Endodermal cell (in vitro differentiated cells): ENCODE measurements at regions not wholly inside any gene's neighbourhood (a gene's known extent, or its start where the extent isn't known, plus 50 kb on each side); places are given as distances from the start of the nearest gene placed in this dataset.

ENCODE experiments used
- DNase-seq: peaks from one replicate; pipeline ENCODE4 v3.0.0-alpha.2; 2017
- H3K27ac ChIP-seq: 2 replicates; pipeline ENCODE4 v1.5.1; 2013; ENCODE audit warnings: mild to moderate bottlenecking, low read depth, low read length, moderate library complexity
- H3K27me3 ChIP-seq: 2 replicates; pipeline ENCODE4 v1.6.1; 2013; ENCODE audit warnings: mild to moderate bottlenecking, low read length, moderate library complexity; ENCODE audit not compliant: insufficient read depth, control insufficient read depth, poor library complexity, severe bottlenecking
- H3K36me3 ChIP-seq: 2 replicates; pipeline ENCODE4 v1.7.0; 2013; ENCODE audit warnings: mild to moderate bottlenecking, low read length, moderate library complexity; ENCODE audit not compliant: control insufficient read depth, insufficient read depth
- H3K4me1 ChIP-seq: one replicate; pipeline ENCODE4 v1.7.0; 2013; ENCODE audit warnings: low read length; ENCODE audit not compliant: control insufficient read depth, insufficient read depth
- H3K4me3 ChIP-seq: 2 replicates; pipeline ENCODE4 v1.5.1; 2013; ENCODE audit warnings: mild to moderate bottlenecking, low read length, moderate library complexity
- H3K9ac ChIP-seq: 2 replicates; pipeline ENCODE4 v1.6.1; 2013; ENCODE audit warnings: mild to moderate bottlenecking, low read length, moderate library complexity; ENCODE audit not compliant: poor library complexity, severe bottlenecking; ENCODE audit errors: extremely low read depth
- H3K9me3 ChIP-seq: 2 replicates; pipeline ENCODE4 v1.6.1; 2013; ENCODE audit warnings: mild to moderate bottlenecking, low read length, moderate library complexity; ENCODE audit not compliant: control insufficient read depth
- H3K27ac Mint-ChIP-seq: 2 replicates; pipeline ENCODE4 v1.8.0; 2020; ENCODE audit warnings: mixed read lengths
- H3K27me3 Mint-ChIP-seq: 2 replicates; pipeline ENCODE4 v1.8.0; 2021; ENCODE audit warnings: mild to moderate bottlenecking, mixed read lengths; ENCODE audit not compliant: insufficient read depth
- H3K36me3 Mint-ChIP-seq: 2 replicates; pipeline ENCODE4 v1.8.0; 2020; ENCODE audit warnings: low read depth, mixed read lengths
- H3K4me1 Mint-ChIP-seq: 2 replicates; pipeline ENCODE4 v1.8.0; 2020; ENCODE audit warnings: mixed read lengths
- H3K4me3 Mint-ChIP-seq: 2 replicates; pipeline ENCODE4 v1.8.0; 2020; ENCODE audit warnings: mild to moderate bottlenecking, moderate library complexity, mixed read lengths
- H3K9me3 Mint-ChIP-seq: 2 replicates; pipeline ENCODE4 v1.8.0; 2020; ENCODE audit warnings: mild to moderate bottlenecking, mixed read lengths
- WGBS, 2 experiments: methylation state at CpG; one replicate each; pipeline versions ENCODE4 v1.1.5 to v1.1.7; 2013; ENCODE audit warnings: missing lambda C conversion rate in 2 of 2, mixed read lengths in 1 of 2; ENCODE audit not compliant: insufficient coverage in 1 of 2, insufficient read length in 1 of 2; 5-methylcytosine and 5-hydroxymethylcytosine counted together
- TF ChIP-seq, protein P1 (sequence below): fragments of 200-600 bp; sonication (generic); conservative IDR thresholded peaks from 2 replicates; pipeline ENCODE4 v1.5.0; 2021; ENCODE audit warnings: antibody characterized with exemption, mild to moderate bottlenecking

DNA sequence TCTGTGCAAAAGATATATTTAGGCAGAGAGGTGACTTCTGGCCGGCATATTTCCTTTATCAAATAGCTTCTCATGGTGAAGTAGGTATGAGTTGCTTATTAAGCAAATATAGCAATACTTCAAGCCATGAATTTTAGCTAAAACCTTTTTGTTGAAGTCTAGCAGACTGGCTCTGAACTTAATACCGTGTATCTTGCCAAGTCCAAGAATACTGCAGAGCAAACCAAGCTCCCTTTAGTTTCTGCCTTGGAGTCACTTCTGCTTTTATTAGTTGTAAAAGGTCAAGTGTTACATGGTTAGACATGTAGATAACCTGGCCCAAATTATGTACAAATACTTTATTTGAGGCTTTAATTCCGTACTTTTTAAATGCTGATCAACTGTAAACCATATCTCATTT, 627.6 kb upstream of the PKDCC start:
- no peaks in the 10 kb centered on the region for H3K9me3 ChIP-seq
- no peak for DNase-seq
- Mint-ChIP-seq H3K9me3 (no peaks in the 10 kb centered on the region), H3K27ac (no peak overlapping the region), H3K36me3 (no peaks in the 10 kb centered on the region), H3K27me3 (no peaks in the 10 kb centered on the region), H3K4me1 (no peaks in the 10 kb centered on the region), H3K4me3 (no peak overlapping the region)
- no peaks in the 10 kb centered on the region for H3K4me1 ChIP-seq
- H3K36me3 ChIP-seq = no peaks in the 10 kb centered on the region
- no peaks in the 10 kb centered on the region for H3K27me3 ChIP-seq
- H3K9ac ChIP-seq = no peak overlapping the region
- TF ChIP-seq, protein P1, sequence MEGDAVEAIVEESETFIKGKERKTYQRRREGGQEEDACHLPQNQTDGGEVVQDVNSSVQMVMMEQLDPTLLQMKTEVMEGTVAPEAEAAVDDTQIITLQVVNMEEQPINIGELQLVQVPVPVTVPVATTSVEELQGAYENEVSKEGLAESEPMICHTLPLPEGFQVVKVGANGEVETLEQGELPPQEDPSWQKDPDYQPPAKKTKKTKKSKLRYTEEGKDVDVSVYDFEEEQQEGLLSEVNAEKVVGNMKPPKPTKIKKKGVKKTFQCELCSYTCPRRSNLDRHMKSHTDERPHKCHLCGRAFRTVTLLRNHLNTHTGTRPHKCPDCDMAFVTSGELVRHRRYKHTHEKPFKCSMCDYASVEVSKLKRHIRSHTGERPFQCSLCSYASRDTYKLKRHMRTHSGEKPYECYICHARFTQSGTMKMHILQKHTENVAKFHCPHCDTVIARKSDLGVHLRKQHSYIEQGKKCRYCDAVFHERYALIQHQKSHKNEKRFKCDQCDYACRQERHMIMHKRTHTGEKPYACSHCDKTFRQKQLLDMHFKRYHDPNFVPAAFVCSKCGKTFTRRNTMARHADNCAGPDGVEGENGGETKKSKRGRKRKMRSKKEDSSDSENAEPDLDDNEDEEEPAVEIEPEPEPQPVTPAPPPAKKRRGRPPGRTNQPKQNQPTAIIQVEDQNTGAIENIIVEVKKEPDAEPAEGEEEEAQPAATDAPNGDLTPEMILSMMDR = no peak
- H3K27ac ChIP-seq = no peak overlapping the region
- H3K4me3 ChIP-seq = no peak overlapping the region
- WGBS, 2 experiments = 89 to 94% methylated on average over 1 to 3 of the region's 3 CpGs

DNA sequence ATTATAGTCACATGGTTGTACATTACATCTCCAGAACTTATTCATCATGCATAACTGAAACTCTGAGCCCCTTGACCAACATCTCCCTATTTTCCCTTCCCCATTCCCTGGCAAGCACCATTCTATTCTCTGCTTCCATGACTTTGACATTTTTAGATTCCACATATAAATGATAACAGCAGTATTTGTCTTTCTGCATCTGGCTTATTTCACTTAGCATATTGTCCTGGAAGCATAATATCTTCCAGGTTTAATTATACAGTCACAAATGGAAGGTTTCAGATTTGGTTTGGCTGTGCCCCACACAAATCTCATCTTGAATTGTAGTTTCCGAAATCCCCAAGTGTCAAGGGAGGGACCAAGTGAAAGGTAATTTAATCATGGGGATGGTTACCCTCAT, 626.9 kb upstream of the PKDCC start:
- DNase-seq = no peak
- H3K4me1 Mint-ChIP-seq = no peaks in the 10 kb centered on the region
- Histone ChIP-seq H3K27ac (no peak overlapping the region), H3K9ac (no peak overlapping the region), H3K4me1 (no peaks in the 10 kb centered on the region), H3K27me3 (no peaks in the 10 kb centered on the region), H3K4me3 (no peak overlapping the region), H3K9me3 (no peaks in the 10 kb centered on the region), H3K36me3 (no peaks in the 10 kb centered on the region)
- H3K4me3 Mint-ChIP-seq = no peak overlapping the region
- H3K27ac Mint-ChIP-seq = no peak overlapping the region
- H3K9me3 Mint-ChIP-seq = no peaks in the 10 kb centered on the region
- TF ChIP-seq, protein P1 = no peak
- H3K36me3 Mint-ChIP-seq = no peaks in the 10 kb centered on the region
- WGBS, 2 experiments = 97 to 100% methylated on average over 1 of the region's 1 CpG
- no peaks in the 10 kb centered on the region for H3K27me3 Mint-ChIP-seq

DNA sequence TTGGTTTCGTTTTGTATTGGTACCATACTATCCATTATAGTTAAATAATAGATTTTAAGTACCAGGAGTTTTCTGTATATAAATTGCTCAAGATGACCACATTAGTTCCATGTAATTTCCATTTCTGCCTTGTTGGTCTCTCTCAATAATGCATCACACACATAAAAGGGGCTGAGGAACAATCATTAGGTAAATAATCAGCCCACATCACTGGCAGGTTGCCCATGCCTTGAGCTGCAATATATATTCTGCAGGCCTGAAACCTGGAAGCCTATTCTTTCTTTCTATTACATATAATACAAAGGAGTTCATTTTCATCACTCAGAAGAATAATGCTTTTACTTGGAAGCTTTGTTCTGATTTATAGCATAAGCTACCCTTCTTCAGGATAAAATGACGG, 616.1 kb upstream of the PKDCC start:
- H3K9me3 Mint-ChIP-seq = no peaks in the 10 kb centered on the region
- H3K4me3 Mint-ChIP-seq = no peak overlapping the region
- no peak overlapping the region for H3K4me3 ChIP-seq
- H3K36me3 ChIP-seq = no peaks in the 10 kb centered on the region
- no peak overlapping the region for H3K27ac Mint-ChIP-seq
- no peaks in the 10 kb centered on the region for H3K4me1 ChIP-seq
- 0% methylated on average over 1 of the region's 2 CpGs for WGBS, 2 experiments
- H3K27me3 Mint-ChIP-seq = no peaks in the 10 kb centered on the region
- no peaks in the 10 kb centered on the region for H3K4me1 Mint-ChIP-seq
- H3K9me3 ChIP-seq = no peaks in the 10 kb centered on the region
- H3K27ac ChIP-seq = no peak overlapping the region
- DNase-seq = no peak
- H3K9ac ChIP-seq = no peak overlapping the region
- no peaks in the 10 kb centered on the region for H3K36me3 Mint-ChIP-seq
- H3K27me3 ChIP-seq = no peaks in the 10 kb centered on the region
- TF ChIP-seq, protein P1 = no peak
